Coronary artery (tissue), 2 donors: ENCODE measurements at regions not wholly inside any gene's neighbourhood (a gene's known extent, or its start where the extent isn't known, plus 50 kb on each side); places are given as distances from the start of the nearest gene placed in this dataset.

Experiments used
- DNase-seq: peaks from one replicate; pipeline ENCODE4 v3.0.0-alpha.2; 2017; ENCODE audit warnings: low spot score
- H3K27ac ChIP-seq, 2 donors: fragments of 200-600 bp; sonication (generic); one replicate each; pipeline ENCODE4 v1.5.1; 2016 to 2019
- H3K4me3 ChIP-seq: fragments of 200-600 bp; sonication (generic); 2 replicates; pipeline ENCODE4 v1.5.1; 2016; ENCODE audit warnings: mild to moderate bottlenecking, moderate library complexity
- TF ChIP-seq, protein P1 (sequence below): fragments of 200-600 bp; sonication (generic); IDR thresholded peaks from one replicate; pipeline ENCODE4 v1.5.1; 2019; ENCODE audit warnings: antibody characterized with exemption

DNA sequence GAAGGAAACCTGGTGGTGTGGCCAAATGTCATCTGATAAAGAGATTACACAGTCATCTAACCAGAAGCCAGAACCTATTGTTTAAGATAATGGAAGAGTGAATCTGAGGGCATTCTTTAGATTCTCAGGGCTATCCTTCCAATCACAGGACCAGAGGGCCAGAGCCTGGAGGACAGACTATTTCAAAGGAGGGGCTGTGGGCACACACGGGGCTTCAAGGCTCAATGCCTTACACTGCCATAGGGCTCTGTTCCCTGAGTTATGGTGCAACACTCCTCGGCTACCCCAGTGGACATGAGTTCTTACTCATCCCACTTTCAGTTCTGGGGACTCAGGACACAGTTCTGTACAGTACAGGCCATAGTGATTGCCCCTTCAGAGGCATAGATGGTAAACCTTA lies 343.9 kb upstream of the ALCAM start:
- H3K27ac ChIP-seq, result no peak overlapping the region
- no peak for DNase-seq
- TF ChIP-seq, protein P1, sequence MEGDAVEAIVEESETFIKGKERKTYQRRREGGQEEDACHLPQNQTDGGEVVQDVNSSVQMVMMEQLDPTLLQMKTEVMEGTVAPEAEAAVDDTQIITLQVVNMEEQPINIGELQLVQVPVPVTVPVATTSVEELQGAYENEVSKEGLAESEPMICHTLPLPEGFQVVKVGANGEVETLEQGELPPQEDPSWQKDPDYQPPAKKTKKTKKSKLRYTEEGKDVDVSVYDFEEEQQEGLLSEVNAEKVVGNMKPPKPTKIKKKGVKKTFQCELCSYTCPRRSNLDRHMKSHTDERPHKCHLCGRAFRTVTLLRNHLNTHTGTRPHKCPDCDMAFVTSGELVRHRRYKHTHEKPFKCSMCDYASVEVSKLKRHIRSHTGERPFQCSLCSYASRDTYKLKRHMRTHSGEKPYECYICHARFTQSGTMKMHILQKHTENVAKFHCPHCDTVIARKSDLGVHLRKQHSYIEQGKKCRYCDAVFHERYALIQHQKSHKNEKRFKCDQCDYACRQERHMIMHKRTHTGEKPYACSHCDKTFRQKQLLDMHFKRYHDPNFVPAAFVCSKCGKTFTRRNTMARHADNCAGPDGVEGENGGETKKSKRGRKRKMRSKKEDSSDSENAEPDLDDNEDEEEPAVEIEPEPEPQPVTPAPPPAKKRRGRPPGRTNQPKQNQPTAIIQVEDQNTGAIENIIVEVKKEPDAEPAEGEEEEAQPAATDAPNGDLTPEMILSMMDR, result no peak
- no peak overlapping the region for H3K4me3 ChIP-seq

DNA sequence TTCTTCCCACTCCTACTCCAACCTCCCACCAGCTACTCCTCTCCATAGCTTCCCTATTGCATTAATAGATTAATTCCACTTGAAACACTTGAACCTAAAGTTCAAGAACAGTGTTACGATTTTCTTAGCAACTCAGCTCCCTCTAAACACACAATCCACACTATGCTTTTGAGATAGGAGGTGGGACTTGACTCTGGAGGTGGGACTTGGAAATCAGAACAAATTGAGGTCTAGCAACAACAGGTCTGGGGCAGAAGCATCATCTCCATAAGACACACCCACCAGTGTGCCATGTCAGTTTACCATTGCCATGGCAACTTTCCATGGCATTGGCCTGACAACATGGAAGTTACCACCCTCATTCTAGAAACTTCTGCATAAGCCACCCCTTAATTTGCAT lies 336.5 kb upstream of the ALCAM start:
- Histone ChIP-seq H3K27ac (no peak overlapping the region), H3K4me3 (no peak overlapping the region)
- no peak for DNase-seq
- TF ChIP-seq, protein P1, result no peak

DNA sequence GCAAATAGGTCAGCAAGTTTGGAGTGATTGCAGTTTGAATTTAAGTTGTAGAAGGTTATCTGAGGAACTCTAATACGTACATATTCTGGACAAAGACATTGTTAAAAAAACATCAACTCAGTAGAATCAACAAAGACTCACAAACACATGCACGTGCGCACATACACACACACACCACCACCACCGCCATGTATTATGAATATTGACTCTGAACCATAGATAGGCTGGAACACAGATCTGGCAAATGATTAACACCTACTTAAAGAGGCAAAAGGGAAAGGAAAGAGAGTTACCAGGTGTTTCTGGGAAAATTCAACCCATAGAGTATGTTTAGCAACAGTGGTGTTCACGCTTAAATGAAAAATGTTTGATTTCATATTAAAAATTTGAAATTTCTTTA lies 334.2 kb upstream of the ALCAM start:
- H3K27ac ChIP-seq, result no peak overlapping the region
- TF ChIP-seq, protein P1, result no peak
- no peak overlapping the region for H3K4me3 ChIP-seq
- no peak for DNase-seq

DNA sequence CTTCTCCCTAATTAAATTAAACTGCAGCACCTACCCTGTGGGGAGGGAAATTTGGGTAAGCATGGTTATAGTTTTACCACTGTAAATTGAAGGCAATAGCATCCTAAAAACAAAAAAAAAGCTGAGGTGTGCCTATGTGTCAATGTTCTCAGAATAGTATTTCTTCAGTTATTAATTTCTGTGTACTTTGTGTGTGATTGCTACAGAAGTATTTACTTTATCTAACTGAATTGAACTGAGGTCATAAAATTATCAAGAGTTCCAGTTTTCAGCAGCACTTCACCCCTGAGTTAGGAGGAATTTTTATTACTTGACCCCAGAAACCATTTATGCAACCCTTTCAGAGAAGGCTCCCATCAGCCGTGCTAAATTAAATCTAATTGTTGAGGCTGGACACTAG lies 333.6 kb upstream of the ALCAM start:
- DNase-seq, result no peak
- Histone ChIP-seq H3K27ac (no peak overlapping the region), H3K4me3 (no peak overlapping the region)
- TF ChIP-seq, protein P1, result no peak

DNA sequence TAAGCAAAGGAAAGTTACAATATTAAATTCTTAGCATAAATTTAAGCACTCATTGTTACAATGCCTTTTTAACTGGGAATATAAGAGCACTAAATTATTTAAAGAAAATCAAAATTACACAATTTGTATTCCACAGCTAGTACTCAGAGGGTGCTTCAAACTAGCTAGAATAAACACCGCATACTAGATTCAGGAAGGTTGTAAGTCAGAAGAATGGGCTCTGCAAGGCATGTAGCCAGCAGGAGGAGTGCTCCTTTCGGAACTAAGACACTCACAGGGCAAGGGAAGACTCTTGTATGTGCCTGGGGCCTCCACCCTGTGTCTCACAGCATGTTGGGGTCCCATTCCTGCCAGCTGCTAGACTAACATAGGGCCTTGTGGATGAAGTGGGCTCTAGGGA lies 327.7 kb upstream of the ALCAM start:
- no peak for DNase-seq
- Histone ChIP-seq H3K4me3 (no peak overlapping the region), H3K27ac (no peak overlapping the region)
- TF ChIP-seq, protein P1, result no peak

DNA sequence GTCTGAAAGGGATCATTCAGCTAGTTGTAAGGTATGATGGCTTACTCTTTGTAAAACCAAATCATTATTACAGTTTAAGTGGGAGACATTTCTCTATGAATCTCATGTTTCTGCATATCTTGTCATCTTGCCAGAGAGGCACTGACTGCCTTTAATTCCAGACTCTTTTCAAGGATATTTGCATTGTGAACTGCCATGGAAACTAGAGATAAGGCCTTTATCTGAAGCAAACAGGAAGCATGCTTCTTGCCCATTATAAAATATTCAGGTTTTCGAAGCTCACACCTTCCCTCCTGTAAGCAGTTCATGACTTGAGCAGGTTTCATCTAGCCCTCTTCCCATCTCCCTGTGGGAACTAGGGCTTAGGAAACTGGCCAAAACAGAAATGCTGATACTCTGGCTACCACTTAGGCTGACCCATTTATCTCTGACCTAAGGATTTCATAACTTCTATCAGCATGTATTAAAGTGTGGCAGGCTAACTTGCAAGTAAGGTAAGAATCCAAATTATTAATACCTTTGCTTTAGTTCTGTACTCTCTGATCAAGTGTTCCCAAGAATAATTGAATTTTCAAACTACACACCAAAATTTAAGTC lies 326.6 kb upstream of the ALCAM start:
- TF ChIP-seq, protein P1, result no peak
- no peak for DNase-seq
- Histone ChIP-seq H3K4me3 (no peak overlapping the region), H3K27ac (no peak overlapping the region)

DNA sequence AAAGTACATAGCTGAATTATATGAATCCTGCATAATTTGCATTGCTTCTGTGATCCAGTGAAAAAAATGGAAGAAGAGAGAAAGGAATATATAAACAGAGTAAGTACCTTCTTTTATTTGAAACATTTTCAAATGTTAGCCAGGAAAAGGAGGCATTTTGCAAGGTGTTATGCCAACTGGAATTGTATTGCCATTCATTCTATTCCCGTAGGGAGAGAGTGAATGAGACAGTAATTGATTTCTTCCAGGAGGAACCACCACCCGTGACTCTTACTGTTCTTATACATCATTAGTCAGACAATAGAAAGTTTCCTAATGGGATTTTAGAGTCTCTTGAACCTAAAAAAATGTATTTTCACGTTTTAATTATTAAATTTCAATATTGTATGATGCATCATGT lies 324.1 kb upstream of the ALCAM start:
- TF ChIP-seq, protein P1, result no peak
- no peak overlapping the region for H3K4me3 ChIP-seq
- DNase-seq, result no peak
- no peak overlapping the region for H3K27ac ChIP-seq
